Gastroesophageal sphincter (tissue), 4 donors: ENCODE measurements at regions not wholly inside any gene's neighbourhood (a gene's known extent, or its start where the extent isn't known, plus 50 kb on each side); places are given as distances from the start of the nearest gene placed in this dataset.

Experiments
- ATAC-seq: fragments of 150-250 bp; one replicate; pipeline ENCODE4 v1.9.1; 2016; ENCODE audit warnings: mild to moderate bottlenecking, moderate library complexity
- H3K27ac ChIP-seq, 4 donors: fragments of 200-600 bp; sonication (generic) in 3 of 4; 1 replicate in 3 of 4; 2 replicates in 1 of 4; pipeline ENCODE4 v1.5.1; 2016 to 2019
- H3K27me3 ChIP-seq: fragments of 200-600 bp; sonication (generic); one replicate; pipeline ENCODE4 v1.5.1; 2019
- H3K36me3 ChIP-seq, 2 donors: fragments of 200-600 bp; sonication (generic); one replicate each; pipeline ENCODE4 v1.5.1; 2019; ENCODE audit warnings: control low read depth in 1 of 2
- H3K4me1 ChIP-seq, 3 donors: fragments of 200-600 bp; sonication (generic); 1 replicate in 2 of 3; 2 replicates in 1 of 3; pipeline ENCODE4 v1.5.1; 2016 to 2019; ENCODE audit warnings: control low read depth in 2 of 3
- H3K4me3 ChIP-seq, 2 donors: fragments of 200-600 bp; sonication (generic); one replicate each; pipeline ENCODE4 v1.5.1; 2019; ENCODE audit warnings: mild to moderate bottlenecking in 1 of 2, moderate library complexity in 1 of 2
- H3K9me3 ChIP-seq, 3 donors: fragments of 200-600 bp; sonication (generic); one replicate each; pipeline ENCODE4 v1.5.1; 2017 to 2019; ENCODE audit warnings: control low read depth in 2 of 3
- EP300 ChIP-seq: sonication (generic); formaldehyde crosslinking; IDR thresholded peaks from one replicate; pipeline ENCODE4 v1.6.1; 2017; ENCODE audit warnings: antibody characterized with exemption, mild to moderate bottlenecking
- POLR2A ChIP-seq, 2 donors: fragments of 450-650 bp; IDR thresholded peaks; one replicate each; pipeline ENCODE4 v1.6.1; 2017; ENCODE audit warnings: antibody characterized with exemption in 2 of 2, mild to moderate bottlenecking in 2 of 2, moderate library complexity in 1 of 2
- POLR2AphosphoS5 ChIP-seq: sonication (generic); formaldehyde crosslinking; IDR thresholded peaks from one replicate; pipeline ENCODE4 v1.6.1; 2017; ENCODE audit warnings: antibody characterized with exemption
- WGBS, 2 donors: methylation state at CpG; one replicate each; pipeline ENCODE4 v1.1.5; 2018; ENCODE audit warnings: low coverage in 1 of 2; 5-methylcytosine and 5-hydroxymethylcytosine counted together
- TF ChIP-seq, protein P1 (sequence below), 4 experiments: fragments of 200-600 bp in 2 of 4; fragments of 450-650 bp in 2 of 4; sonication (generic) in 1 of 4; IDR thresholded peaks; one replicate each; pipeline ENCODE4 v1.5.1; 2017 to 2019; ENCODE audit warnings: antibody characterized with exemption in 4 of 4, mild to moderate bottlenecking in 2 of 4, moderate library complexity in 2 of 4

DNA sequence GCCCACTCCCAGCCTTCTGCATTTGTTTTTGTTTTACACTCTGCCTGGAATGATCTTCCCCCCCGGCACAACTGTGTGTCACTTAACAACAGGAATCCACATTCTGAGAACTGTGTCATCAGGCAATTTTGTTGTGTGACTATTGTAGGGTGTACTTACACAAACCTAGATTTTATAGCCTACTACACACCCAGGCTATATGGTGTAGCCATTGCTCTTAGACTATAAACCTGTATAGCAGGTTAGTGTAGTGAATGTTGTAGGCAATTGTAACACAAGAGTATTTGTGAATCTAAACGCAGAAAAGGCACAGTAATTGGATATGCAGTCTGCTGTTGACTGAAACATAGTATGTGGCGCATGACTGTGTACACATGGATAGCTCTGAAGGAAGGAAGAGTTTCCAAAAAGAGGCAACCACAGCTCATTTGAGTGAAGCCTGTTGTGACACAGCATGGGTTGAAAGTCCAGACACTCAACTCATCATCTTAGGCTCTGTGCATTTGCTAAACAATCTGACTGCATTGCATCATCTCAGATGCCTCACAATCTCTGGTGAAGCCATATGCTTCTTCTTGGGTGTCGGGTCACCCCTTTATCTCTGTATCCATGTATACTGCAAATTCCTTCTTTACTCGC is 506.6 kb upstream of the SPHKAP start:
- no peak for ATAC-seq
- Histone ChIP-seq H3K4me3 (no peak overlapping the region), H3K4me1 (no peaks in the 10 kb centered on the region), H3K27ac (no peak overlapping the region), H3K9me3 (no peaks in the 10 kb centered on the region), H3K36me3 (no peaks in the 10 kb centered on the region), H3K27me3 (peaks cover 5% of the 10 kb centered on the region)
- TF ChIP-seq, protein P1, sequence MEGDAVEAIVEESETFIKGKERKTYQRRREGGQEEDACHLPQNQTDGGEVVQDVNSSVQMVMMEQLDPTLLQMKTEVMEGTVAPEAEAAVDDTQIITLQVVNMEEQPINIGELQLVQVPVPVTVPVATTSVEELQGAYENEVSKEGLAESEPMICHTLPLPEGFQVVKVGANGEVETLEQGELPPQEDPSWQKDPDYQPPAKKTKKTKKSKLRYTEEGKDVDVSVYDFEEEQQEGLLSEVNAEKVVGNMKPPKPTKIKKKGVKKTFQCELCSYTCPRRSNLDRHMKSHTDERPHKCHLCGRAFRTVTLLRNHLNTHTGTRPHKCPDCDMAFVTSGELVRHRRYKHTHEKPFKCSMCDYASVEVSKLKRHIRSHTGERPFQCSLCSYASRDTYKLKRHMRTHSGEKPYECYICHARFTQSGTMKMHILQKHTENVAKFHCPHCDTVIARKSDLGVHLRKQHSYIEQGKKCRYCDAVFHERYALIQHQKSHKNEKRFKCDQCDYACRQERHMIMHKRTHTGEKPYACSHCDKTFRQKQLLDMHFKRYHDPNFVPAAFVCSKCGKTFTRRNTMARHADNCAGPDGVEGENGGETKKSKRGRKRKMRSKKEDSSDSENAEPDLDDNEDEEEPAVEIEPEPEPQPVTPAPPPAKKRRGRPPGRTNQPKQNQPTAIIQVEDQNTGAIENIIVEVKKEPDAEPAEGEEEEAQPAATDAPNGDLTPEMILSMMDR (IDR thresholded peaks at IDR 0.05), result no peak
- no peak for TF ChIP-seq EP300
- TF ChIP-seq POLR2AphosphoS5, result no peak
- TF ChIP-seq POLR2A (IDR thresholded peaks at IDR 0.05), result no peak
- 69 to 82% methylated on average over 5 of the region's 5 CpGs for WGBS, 2 donors

DNA sequence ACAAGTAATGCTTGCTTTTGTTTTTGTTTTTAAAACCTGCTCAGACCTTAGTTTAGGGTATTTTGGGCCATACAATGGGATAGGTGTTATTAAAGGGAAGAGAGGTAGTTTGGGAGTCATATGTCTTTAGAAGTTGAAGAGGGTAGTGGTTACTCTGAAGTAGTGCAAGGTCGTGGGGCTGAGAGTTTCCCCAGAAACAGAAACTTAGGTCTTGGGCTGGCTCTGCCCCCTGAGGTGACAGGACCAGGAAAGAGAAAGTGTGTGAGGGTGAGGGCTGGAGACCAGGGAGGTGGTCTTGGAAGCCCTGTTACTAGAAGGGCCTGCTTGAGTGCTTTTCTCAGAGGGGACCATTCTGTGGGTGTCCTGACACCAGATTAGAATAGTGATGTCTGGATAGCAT is 500.5 kb upstream of the SPHKAP start:
- Histone ChIP-seq H3K4me3 (no peak overlapping the region), H3K27me3 (no peaks in the 10 kb centered on the region), H3K36me3 (no peaks in the 10 kb centered on the region), H3K27ac (no peak overlapping the region), H3K4me1 (no peaks in the 10 kb centered on the region), H3K9me3 (no peaks in the 10 kb centered on the region)
- 14 to 67% methylated on average over 1 of the region's 1 CpG for WGBS, 2 donors
- no peak for TF ChIP-seq EP300
- TF ChIP-seq POLR2AphosphoS5, result no peak
- TF ChIP-seq POLR2A (IDR thresholded peaks at IDR 0.05), result no peak
- TF ChIP-seq, protein P1 (IDR thresholded peaks at IDR 0.05), result no peak
- no peak for ATAC-seq

DNA sequence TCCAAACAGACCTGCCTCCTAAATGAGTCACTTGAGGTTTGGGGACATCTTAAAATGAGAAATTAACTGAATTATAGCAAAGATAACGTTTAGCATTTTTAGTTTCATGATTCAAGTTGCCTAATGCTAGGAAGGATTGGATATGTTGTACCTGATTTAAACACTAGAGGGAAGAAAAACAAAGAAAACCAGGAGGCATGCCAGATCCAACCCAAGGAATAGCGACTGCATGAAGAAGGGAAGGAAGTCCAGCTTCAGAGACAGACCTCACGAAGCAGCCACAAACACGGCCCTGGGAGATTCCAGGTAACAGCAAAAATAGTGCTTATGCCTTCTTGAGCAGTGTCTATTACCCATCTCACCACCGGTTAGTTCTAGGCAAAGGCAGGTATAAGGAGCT is 499.9 kb upstream of the SPHKAP start:
- Histone ChIP-seq H3K27ac (no peak overlapping the region), H3K4me3 (no peak overlapping the region), H3K27me3 (no peaks in the 10 kb centered on the region), H3K36me3 (no peaks in the 10 kb centered on the region), H3K9me3 (no peaks in the 10 kb centered on the region), H3K4me1 (no peaks in the 10 kb centered on the region)
- ATAC-seq, result peak; percentile 39
- TF ChIP-seq EP300 (no peak), POLR2AphosphoS5 (no peak), POLR2A (IDR thresholded peaks at IDR 0.05) (no peak)
- TF ChIP-seq, protein P1 (IDR thresholded peaks at IDR 0.05), result peak in 3 of 4 experiments; percentile 31 to 43 (median 42)
- 19 to 27% methylated on average over 5 of the region's 5 CpGs for WGBS, 2 donors

DNA sequence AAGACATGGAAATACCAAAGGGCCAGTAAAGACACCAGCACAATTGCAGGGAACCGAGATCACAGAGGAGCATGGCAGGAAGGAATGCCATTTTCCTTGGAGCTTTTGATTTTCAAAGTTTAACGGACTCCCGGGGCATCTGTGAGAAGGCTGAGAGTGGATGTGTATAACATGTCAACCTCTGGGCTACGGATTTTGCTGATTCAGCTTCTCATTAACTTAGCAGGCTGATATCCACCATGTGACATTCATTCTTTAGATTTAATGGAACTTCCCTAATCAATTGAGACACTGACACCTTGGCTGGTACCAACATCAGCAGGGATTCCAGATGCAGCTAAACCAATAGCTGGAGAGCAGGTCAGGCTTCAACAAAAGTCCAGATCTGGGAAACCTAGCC is 496.6 kb upstream of the SPHKAP start:
- H3K4me3 ChIP-seq, result no peak overlapping the region
- WGBS, 2 donors, result 83 to 85% methylated on average over 4 of the region's 4 CpGs
- ATAC-seq, result no peak

DNA sequence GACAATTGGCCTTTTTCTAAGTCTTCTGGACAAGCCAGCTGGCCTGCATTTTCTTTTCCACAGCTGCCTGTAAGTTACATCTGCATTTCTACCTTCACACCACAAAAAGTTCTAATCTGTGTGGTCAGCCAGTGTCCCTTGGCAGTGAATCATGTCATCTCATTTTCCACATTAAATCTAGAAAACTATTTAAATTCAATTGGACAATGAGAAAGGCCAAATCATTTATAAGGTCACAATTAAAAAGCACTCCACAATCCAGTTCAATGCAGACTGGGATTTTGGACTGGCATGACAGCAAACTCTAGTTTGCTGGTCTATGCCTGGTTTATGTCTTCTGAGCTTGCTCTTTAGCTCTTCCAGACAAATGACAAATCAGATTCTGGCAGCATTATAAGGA is 494.2 kb upstream of the SPHKAP start:
- no peaks in the 10 kb centered on the region for H3K4me1 ChIP-seq
- H3K4me3 ChIP-seq, result no peak overlapping the region
- H3K27ac ChIP-seq, result no peak overlapping the region
- TF ChIP-seq POLR2A (IDR thresholded peaks at IDR 0.05), result no peak
- no peak for TF ChIP-seq EP300
- TF ChIP-seq, protein P1 (IDR thresholded peaks at IDR 0.05), result no peak
- TF ChIP-seq POLR2AphosphoS5, result no peak
- H3K9me3 ChIP-seq, result no peaks in the 10 kb centered on the region
- H3K36me3 ChIP-seq, result no peaks in the 10 kb centered on the region
- no peak for ATAC-seq
- no peaks in the 10 kb centered on the region for H3K27me3 ChIP-seq

More for the DNA sequence above, 496.6 kb upstream of the SPHKAP start:
- TF ChIP-seq, protein P1 (IDR thresholded peaks at IDR 0.05), result no peak
- TF ChIP-seq POLR2A (IDR thresholded peaks at IDR 0.05), result no peak
- TF ChIP-seq POLR2AphosphoS5, result no peak
- TF ChIP-seq EP300, result no peak
- Histone ChIP-seq H3K9me3 (no peaks in the 10 kb centered on the region), H3K27me3 (no peaks in the 10 kb centered on the region), H3K4me1 (no peaks in the 10 kb centered on the region), H3K36me3 (no peaks in the 10 kb centered on the region), H3K27ac (no peak overlapping the region)
